ENCODE measurements at regions not wholly inside any gene's neighbourhood (a gene's known extent, or its start where the extent isn't known, plus 50 kb on each side); places are given as distances from the start of the nearest gene placed in this dataset.

- no peak for DNase-seq
These were observed 686.2 kb upstream of the NR2F2 start for GRCh38 chr15:95644100-95644875.

GRCh38 chr15:95645791-95646338 is 684.6 kb upstream of the NR2F2 start:
- DNase-seq: no peak

GRCh38 chr15:95646484-95647273 is 683.8 kb upstream of the NR2F2 start:
- no peak for DNase-seq

- no peak for DNase-seq
These were observed 682.8 kb upstream of the NR2F2 start for GRCh38 chr15:95647531-95648277.

- DNase-seq: no peak
These were observed 677.1 kb upstream of the NR2F2 start for GRCh38 chr15:95653361-95653805.

GRCh38 chr15:95655089-95655607 is 675.4 kb upstream of the NR2F2 start:
- no peak for DNase-seq

GRCh38 chr15:95656595-95656994 is 673.9 kb upstream of the NR2F2 start:
- DNase-seq: no peak

GRCh38 chr15:95658799-95659198 is 671.7 kb upstream of the NR2F2 start:
- DNase-seq: no peak

- DNase-seq: no peak
These were observed 670.8 kb upstream of the NR2F2 start for GRCh38 chr15:95659656-95660055.

- no peak for DNase-seq
These were observed 667.9 kb upstream of the NR2F2 start for GRCh38 chr15:95662638-95663037.

- no peak for DNase-seq
These were observed 667.1 kb upstream of the NR2F2 start for GRCh38 chr15:95663156-95664100.

GRCh38 chr15:95664450-95664849 is 666.0 kb upstream of the NR2F2 start:
- no peak for DNase-seq

GRCh38 chr15:95669146-95669922 is 661.2 kb upstream of the NR2F2 start:
- no peak for DNase-seq

GRCh38 chr15:95674031-95674430 is 656.5 kb upstream of the NR2F2 start:
- DNase-seq: no peak

- DNase-seq: no peak
These were observed 654.0 kb upstream of the NR2F2 start for GRCh38 chr15:95676500-95676899.

- no peak for DNase-seq
These were observed 650.5 kb upstream of the NR2F2 start for GRCh38 chr15:95679847-95680582.

GRCh38 chr15:95680728-95681127 is 649.8 kb upstream of the NR2F2 start:
- no peak for DNase-seq

GRCh38 chr15:95681836-95682544 is 648.5 kb upstream of the NR2F2 start:
- no peak for DNase-seq

- DNase-seq: no peak
These were observed 646.4 kb upstream of the NR2F2 start for GRCh38 chr15:95684126-95684525.

Measured in stimulated activated naive CD4-positive, alpha-beta T cell treated with Interleukin-2 at 50 U/mL for 16 hours (primary cell).